Superior temporal gyrus (tissue), 1 donor: ENCODE measurements at regions not wholly inside any gene's neighbourhood (a gene's known extent, or its start where the extent isn't known, plus 50 kb on each side); places are given as distances from the start of the nearest gene placed in this dataset.
"Not testable (repeated sequence)": the region's sequence is repeated elsewhere in the genome, so short reads cannot be mapped to it uniquely, and the experiment has no call there.

Experiments used
- DNase-seq: peaks from one replicate; pipeline ENCODE4 v3.0.0-alpha.2; 2016; ENCODE audit errors: extremely low spot score

GRCh38 chr12:103011974-103012763, 54.7 kb downstream of the ASCL1 start:
- no peak for DNase-seq

DNA sequence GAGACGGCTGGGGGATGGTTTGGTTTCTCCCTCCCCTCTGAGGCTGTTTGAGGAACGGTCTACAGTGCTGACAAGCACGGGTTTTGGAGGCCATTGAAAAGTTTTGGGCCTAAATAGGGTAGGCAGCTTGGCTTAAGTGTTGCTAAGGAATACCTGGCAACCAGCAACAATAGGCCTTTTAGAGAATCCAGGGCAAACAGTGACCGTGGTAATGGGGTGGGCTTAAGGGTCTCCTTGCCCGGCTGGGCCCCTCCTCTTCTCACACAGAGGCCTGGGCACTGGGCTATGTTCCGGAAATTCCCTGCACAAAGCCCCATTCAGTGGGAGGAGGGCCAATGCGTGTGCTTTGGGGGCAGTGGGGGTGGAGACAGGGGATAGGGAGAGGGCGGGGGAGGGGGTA, 55.4 kb downstream of the ASCL1 start:
- peak; percentile 33 for DNase-seq

- DNase-seq, result peak; percentile 44
Measured at GRCh38 chr12:103013741-103014300, 56.3 kb downstream of the ASCL1 start.

DNA sequence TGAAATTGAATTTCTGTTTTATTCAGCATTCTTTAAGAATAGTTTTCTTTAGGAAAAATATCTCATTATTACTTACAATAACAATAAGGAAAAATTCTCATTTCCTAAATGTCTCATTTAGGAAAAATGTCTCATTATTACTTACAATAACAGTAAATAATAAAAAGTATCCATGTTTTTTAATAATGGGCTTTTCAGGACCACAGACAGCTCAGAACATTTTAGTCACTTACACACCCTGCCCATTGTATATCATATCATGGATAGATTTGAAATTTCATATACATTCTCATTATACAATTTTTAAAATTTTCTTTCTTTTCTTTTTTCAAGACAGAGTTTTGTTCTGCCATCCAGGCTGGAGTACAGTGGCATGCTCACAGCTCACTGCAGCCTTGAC, 58.9 kb downstream of the ASCL1 start:
- no peak for DNase-seq

DNA sequence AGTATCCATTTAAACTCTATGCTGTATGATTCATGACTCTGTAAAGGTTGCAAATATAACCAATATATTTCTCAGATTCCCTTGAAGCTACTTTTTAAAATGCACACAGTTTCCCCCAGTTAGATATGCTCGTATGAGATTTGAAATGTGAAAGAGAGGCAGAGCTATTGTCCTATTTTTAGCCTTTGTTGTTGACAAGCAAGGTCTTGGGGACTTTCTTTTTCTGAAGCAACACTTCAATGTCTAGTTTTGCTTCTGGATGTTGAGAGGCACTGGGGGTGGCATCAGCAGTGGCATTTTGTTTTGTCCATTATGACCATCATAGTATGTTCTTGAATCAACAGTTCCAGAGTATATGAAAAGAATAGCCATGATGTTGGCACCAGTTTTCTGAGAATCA, 63.4 kb downstream of the ASCL1 start:
- DNase-seq, result no peak

DNA sequence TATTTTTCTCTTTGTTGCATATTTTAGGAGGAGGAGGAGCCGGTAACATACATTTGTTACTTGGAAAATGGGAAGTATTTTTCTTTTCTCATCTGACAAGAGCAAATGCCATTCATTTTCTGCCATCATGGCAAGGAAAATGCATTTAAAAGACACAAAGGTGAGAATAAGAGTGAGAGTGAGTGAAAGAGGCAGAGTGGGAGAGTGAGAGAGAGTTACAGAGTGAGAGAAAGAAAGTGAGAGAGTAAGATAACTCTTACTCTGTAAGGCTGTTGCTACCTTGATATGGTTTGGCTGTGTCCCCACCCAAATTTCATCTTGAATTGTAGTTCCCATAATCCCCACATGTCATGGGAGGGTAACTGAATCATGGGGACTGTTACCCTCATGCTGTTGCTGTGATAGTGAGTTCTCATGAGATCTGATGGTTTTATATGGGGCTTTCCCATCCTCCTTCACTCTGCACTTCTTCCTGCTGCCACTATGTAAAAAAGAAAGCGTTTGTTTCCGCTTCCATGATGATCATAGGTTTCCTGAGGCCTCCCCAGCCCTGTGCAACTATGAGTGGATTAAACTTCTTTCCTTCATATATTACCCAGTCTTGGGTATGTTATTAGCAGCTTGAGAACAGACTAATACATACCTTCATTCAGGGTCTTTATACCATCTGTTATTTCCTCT, 64.2 kb downstream of the ASCL1 start:
- no peak for DNase-seq

DNA sequence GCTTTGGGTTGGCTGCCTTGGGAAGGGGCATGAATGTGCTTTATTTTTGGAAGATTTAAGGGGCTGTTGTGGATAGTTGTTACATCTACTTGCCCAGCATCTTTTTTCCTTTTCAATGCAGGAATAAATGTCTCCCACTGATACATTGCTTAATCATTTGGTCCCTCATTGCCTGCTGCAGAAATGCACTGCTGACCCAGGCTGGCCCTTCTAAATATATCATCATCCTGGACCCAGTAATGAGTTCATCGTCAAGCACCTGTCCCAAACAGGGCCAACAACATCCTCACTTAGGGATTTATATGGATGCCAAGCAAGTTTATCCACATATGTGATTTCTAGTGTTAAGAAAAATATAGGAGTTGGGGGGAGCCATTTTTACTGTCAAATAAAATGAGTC, 67.2 kb downstream of the ASCL1 start:
- DNase-seq, result no peak

GRCh38 chr12:103026643-103027042, 69.2 kb downstream of the ASCL1 start:
- not testable (repeated sequence) for DNase-seq

GRCh38 chr12:103028881-103029639, 71.6 kb downstream of the ASCL1 start:
- DNase-seq, result no peak

GRCh38 chr12:103036581-103037214, 79.2 kb downstream of the ASCL1 start:
- no peak for DNase-seq

- DNase-seq, result no peak
Measured at GRCh38 chr12:103043531-103044486, 86.3 kb downstream of the ASCL1 start.

DNA sequence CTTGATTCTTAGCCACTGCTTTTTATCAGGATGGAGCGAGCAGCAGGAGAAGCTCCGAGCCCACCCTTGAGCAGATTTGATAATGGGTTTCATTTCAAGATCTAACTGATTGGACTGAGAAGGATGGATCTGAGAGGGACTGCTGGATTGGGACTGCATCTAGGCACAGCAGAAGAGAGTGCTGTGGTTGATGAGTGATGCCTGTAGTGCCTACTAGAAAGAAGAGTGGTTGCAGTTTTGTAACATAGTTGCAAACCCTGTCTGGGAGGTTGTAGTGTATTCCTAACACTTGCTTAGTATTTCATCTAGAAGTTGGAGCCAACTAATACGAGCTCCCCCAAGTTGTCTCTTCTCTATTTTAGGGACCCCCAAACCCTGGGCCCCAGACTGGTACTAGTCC, 88.7 kb downstream of the ASCL1 start:
- DNase-seq, result no peak

DNA sequence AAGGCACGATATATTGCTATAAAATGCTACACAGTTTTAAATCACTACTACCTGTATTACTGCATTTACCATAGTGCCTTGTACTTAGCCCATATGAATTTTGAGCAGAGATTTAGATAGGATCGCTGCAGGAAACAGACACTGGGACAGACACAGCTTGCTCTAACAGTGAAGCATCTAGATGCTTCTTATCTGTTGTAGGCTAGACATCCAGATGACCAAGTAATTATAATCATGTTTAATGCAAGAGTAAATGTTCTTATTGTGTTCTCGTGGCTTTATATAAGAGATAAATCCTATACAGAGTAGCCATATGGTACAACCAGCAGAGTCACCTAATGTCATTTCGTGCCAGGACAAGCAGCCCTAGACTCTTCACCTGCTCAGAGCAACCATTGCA, 92.8 kb downstream of the ASCL1 start:
- DNase-seq, result no peak

GRCh38 chr12:103053089-103053488, 95.6 kb downstream of the ASCL1 start:
- no peak for DNase-seq

DNA sequence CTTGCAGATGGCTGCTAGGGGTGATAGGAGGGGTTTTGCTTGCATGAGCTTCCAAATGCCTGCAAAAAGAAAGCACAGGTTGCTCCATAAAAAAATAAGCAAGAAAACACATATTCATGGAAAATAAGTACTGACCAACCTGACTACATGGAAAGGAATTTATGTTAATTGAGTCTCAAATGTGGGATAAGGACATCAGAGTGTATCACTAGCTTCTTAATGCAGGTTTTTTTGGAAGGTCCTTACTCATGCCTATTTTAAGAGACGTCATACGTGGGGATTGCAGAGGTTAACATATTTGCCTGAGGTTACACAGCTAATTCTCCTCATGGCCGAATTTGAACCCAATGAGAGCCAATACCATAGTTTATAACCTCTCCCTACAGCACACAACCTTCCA, 116.2 kb downstream of the ASCL1 start:
- DNase-seq, result no peak

DNA sequence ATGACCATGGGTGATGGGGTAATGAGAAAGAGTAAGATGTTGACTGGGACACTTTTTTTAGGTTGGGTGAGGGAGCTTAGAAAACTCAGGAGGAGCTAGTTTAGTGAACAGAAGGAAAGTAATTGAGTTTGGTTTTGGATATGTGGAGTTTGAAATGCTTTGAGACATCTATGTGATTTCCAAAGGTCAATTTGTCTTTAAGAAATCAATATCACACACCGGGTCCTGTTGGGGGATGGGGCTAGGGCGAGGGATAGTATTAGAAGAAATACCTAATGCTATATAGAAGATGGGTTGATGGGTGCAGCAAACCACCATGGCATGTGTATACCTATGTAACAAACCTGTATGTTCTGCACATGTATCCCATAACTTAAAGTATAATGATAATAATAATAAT, 118.4 kb downstream of the ASCL1 start:
- DNase-seq, result no peak

DNA sequence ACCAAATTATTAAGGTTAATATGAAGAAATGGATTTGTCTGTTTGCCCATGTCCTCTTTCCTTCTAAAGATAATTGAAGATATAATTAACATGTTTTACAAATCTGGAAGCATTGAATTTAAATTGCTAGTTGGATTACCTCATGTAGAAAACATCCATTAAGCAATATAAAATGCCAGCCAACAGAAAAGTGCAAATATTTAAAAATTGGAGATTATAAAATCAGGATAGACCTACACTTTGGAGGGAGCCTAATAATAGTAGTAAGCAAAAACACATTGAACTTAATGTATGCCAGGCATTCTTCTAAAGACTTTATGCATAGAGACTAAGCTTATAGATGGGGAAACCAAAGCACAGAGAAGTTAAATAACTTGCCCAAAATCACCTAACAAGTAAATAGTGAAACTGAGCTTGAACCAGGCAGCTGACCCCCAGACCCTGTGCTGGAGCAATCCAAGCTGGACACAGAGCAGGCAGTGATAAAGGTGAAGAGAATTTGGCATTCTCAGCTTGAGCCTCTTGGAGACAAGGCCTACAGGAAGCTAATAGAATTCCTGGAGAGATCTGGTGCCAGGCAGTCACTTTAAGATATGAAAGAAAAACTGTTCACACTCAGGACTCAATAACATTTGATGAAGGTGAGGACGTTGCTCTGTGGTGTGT, 119.8 kb downstream of the ASCL1 start:
- DNase-seq, result no peak

- no peak for DNase-seq
Measured at GRCh38 chr12:103085541-103085940, 128.1 kb downstream of the ASCL1 start.

GRCh38 chr12:103086471-103086870, 129.0 kb downstream of the ASCL1 start:
- DNase-seq, result no peak

DNA sequence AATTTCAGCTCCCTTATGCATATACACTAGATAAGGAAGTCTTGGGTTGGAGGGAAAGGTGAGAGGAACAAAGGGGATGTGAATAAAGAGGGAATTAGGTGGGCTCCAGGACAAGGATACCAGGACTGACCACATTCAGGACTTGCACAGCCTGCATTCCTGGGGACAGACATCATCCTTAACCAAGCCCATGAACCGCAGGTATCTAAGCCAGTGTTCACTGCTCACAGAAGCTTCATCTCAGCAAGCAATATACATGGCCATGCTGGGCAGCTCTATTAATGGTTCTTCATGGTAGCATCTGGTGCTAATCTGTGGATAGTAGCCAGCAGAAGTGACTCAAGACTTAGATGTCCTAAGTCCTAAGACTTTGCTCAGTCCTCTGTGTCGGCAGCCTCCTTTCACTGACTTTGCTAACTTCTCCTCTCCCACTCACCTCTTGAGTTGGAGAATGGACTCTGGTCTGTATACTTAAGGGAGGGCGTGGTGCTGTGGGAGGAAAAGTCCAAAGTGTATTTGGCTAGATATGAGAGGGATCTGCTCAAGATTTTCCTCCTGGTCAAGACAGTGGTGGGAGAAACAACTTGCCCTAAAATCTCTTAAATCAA, 136.1 kb downstream of the ASCL1 start:
- no peak for DNase-seq
